ENCODE measurements at regions not wholly inside any gene's neighbourhood (a gene's known extent, or its start where the extent isn't known, plus 50 kb on each side); places are given as distances from the start of the nearest gene placed in this dataset.

- TF ChIP-seq EZH2 (IDR thresholded peaks at IDR 0.05) (no peak), POLR2AphosphoS5 (IDR thresholded peaks at IDR 0.05; ENCODE audit: borderline replicate concordance, low read depth, low read length) (no peak)
Measured at GRCh38 chr11:105456950-105457349, 152.9 kb upstream of the GRIA4 start.
